ENCODE measurements at regions not wholly inside any gene's neighbourhood (a gene's known extent, or its start where the extent isn't known, plus 50 kb on each side); places are given as distances from the start of the nearest gene placed in this dataset.
"Not testable (repeated sequence)": the region's sequence is repeated elsewhere in the genome, so short reads cannot be mapped to it uniquely, and the experiment has no call there.

GRCh38 chr7:68222311-68222710, 1225.7 kb downstream of the TYW1 start:
- no peaks in the 10 kb centered on the region for H3K36me3 Mint-ChIP-seq (ENCODE audit: insufficient read depth)
- H3K4me1 Mint-ChIP-seq (ENCODE audit: low read depth in 2 of 2): no peaks in the 10 kb centered on the region
- ATAC-seq (replicated peaks): no peak
- DNase-seq: no peak
- H3K4me3 Mint-ChIP-seq: no peak overlapping the region
- no peak overlapping the region for H3K27ac Mint-ChIP-seq
- H3K9me3 Mint-ChIP-seq: peaks cover 3 to 16% of the 10 kb centered on the region in 2 donors
- no peaks in the 10 kb centered on the region for H3K27me3 Mint-ChIP-seq

DNA sequence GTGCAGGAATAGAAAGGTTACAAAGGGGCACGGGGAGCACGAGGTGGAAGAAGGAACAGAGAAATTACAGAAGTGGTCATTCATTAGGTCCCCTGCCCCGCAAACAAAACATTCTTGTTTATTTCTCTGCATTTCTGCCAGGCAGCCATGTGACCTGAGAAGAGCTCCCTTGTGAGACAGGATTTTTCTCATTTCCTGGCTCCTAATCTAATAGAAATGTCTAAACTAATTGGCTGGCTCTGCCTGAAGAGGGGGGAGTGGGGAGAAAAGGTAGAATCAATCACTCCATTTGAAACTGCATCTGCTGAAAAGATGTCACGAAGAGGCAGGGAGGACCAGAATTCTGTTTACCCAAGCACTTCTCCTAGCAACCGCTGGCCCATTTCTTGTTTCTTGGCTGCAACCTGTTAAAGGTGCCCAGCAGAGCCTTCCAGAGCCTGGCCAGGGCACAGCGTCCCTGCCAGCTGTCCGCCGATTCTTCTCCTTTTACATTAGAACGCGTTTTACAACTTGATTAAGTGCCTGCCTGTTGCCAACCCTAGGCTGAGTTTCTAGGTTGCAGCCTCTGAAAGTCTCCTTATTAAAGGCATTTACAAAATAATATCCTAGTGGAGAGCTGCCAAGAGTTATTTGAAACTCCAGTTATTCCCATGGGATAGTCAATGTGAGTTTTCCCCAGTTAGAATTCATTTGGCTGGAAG, 1227.6 kb downstream of the TYW1 start:
- no peak overlapping the region for H3K4me3 Mint-ChIP-seq
- H3K9me3 Mint-ChIP-seq: peaks cover 3 to 9% of the 10 kb centered on the region in 2 donors
- no peaks in the 10 kb centered on the region for H3K27me3 Mint-ChIP-seq
- DNase-seq: no peak
- H3K4me1 Mint-ChIP-seq (ENCODE audit: low read depth in 2 of 2): no peaks in the 10 kb centered on the region
- no peak overlapping the region for H3K27ac Mint-ChIP-seq
- no peak for ATAC-seq (replicated peaks)
- H3K36me3 Mint-ChIP-seq (ENCODE audit: insufficient read depth): no peaks in the 10 kb centered on the region

DNA sequence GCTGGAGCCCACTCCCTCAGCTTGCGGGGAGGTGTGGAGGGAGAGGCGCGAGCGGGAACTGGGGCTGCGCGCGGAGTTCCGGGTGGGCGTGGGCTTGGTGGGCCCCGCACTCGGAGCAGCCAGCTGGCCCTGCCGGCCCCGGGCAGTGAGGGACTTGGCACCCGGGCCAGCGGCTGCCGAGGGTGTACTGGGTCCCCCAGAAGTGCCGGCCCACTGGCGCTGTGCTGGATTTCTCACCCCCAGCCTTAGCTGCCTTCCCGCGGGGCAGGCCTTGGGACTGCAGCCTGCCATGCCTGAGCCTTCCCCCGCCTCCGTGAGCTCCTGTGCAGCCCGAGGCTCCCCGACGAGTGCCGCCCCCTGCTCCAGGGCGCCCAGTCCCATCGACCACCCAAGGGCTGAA, 1234.4 kb downstream of the TYW1 start:
- not testable (repeated sequence) for H3K9me3 Mint-ChIP-seq; H3K36me3 Mint-ChIP-seq (ENCODE audit: insufficient read depth); H3K27ac Mint-ChIP-seq; ATAC-seq (replicated peaks); H3K4me1 Mint-ChIP-seq (ENCODE audit: low read depth in 2 of 2); H3K27me3 Mint-ChIP-seq; H3K4me3 Mint-ChIP-seq; DNase-seq

DNA sequence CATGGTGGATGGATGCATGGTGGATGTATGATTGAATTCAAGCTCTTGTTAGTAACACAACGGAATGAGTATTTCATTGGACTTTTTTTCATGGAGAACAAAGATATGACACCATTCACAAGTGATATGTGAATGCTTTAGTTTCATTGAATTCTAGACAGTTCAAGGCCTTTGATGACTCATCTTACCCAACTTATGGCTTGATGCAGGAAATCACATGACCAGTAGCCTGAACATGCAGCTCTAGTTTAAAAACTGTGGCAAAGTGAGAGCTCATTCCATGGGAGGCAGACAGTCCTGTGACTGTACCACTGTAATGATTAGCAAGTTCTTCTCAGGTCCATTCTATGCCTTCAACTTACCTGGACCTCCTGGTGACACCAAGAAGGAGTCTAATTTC, 1239.3 kb downstream of the TYW1 start:
- H3K9me3 Mint-ChIP-seq: peaks cover 7 to 10% of the 10 kb centered on the region in 2 donors
- H3K4me3 Mint-ChIP-seq: no peak overlapping the region
- DNase-seq: no peak
- no peaks in the 10 kb centered on the region for H3K4me1 Mint-ChIP-seq (ENCODE audit: low read depth in 2 of 2)
- H3K27me3 Mint-ChIP-seq: no peaks in the 10 kb centered on the region
- no peak for ATAC-seq (replicated peaks)
- no peaks in the 10 kb centered on the region for H3K36me3 Mint-ChIP-seq (ENCODE audit: insufficient read depth)
- H3K27ac Mint-ChIP-seq: no peak overlapping the region

GRCh38 chr7:68238204-68238805, 1241.7 kb downstream of the TYW1 start:
- no peak for ATAC-seq (replicated peaks)
- H3K27ac Mint-ChIP-seq: no peak overlapping the region

GRCh38 chr7:68243128-68243527, 1246.5 kb downstream of the TYW1 start:
- no peak for DNase-seq
- Mint-ChIP-seq H3K27me3 (no peaks in the 10 kb centered on the region), H3K4me3 (no peak overlapping the region), H3K27ac (no peak overlapping the region), H3K4me1 (ENCODE audit: low read depth in 2 of 2) (no peaks in the 10 kb centered on the region), H3K36me3 (ENCODE audit: insufficient read depth) (no peaks in the 10 kb centered on the region), H3K9me3 (peaks cover 10 to 13% of the 10 kb centered on the region in 2 donors)
- ATAC-seq (replicated peaks): no peak

More at GRCh38 chr7:68238204-68238805, 1241.7 kb downstream of the TYW1 start:
- Mint-ChIP-seq H3K4me3 (no peak overlapping the region), H3K36me3 (ENCODE audit: insufficient read depth) (no peaks in the 10 kb centered on the region), H3K27me3 (no peaks in the 10 kb centered on the region), H3K4me1 (ENCODE audit: low read depth in 2 of 2) (no peaks in the 10 kb centered on the region), H3K9me3 (peaks cover 7 to 17% of the 10 kb centered on the region in 2 donors)
- DNase-seq: no peak

GRCh38 chr7:68244389-68244788, 1247.8 kb downstream of the TYW1 start:
- ATAC-seq (replicated peaks) (no peak), DNase-seq (no peak)
- no peak overlapping the region for H3K4me3 Mint-ChIP-seq
- no peaks in the 10 kb centered on the region for H3K4me1 Mint-ChIP-seq (ENCODE audit: low read depth in 2 of 2)
- no peak overlapping the region for H3K27ac Mint-ChIP-seq
- H3K27me3 Mint-ChIP-seq: no peaks in the 10 kb centered on the region
- H3K9me3 Mint-ChIP-seq: peaks cover 12 to 13% of the 10 kb centered on the region in 2 donors
- no peaks in the 10 kb centered on the region for H3K36me3 Mint-ChIP-seq (ENCODE audit: insufficient read depth)

- peaks cover 16 to 18% of the 10 kb centered on the region in 2 donors for H3K9me3 Mint-ChIP-seq
- ATAC-seq (replicated peaks): no peak
Measured at GRCh38 chr7:68245688-68246087, 1249.1 kb downstream of the TYW1 start.

GRCh38 chr7:68246189-68246633, 1249.6 kb downstream of the TYW1 start:
- Mint-ChIP-seq H3K4me3 (no peak overlapping the region), H3K27me3 (no peaks in the 10 kb centered on the region), H3K36me3 (ENCODE audit: insufficient read depth) (no peaks in the 10 kb centered on the region), H3K27ac (no peak overlapping the region), H3K4me1 (ENCODE audit: low read depth in 2 of 2) (no peaks in the 10 kb centered on the region), H3K9me3 (peaks cover 14 to 18% of the 10 kb centered on the region in 2 donors)
- DNase-seq: no peak
- ATAC-seq (replicated peaks): no peak

More at GRCh38 chr7:68245688-68246087, 1249.1 kb downstream of the TYW1 start:
- Mint-ChIP-seq H3K27me3 (no peaks in the 10 kb centered on the region), H3K36me3 (ENCODE audit: insufficient read depth) (no peaks in the 10 kb centered on the region), H3K27ac (no peak overlapping the region), H3K4me1 (ENCODE audit: low read depth in 2 of 2) (no peaks in the 10 kb centered on the region), H3K4me3 (no peak overlapping the region)
- DNase-seq: no peak

- H3K4me3 Mint-ChIP-seq: no peak overlapping the region
- peaks cover 12 to 18% of the 10 kb centered on the region in 2 donors for H3K9me3 Mint-ChIP-seq
- H3K36me3 Mint-ChIP-seq (ENCODE audit: insufficient read depth): no peaks in the 10 kb centered on the region
- H3K4me1 Mint-ChIP-seq (ENCODE audit: low read depth in 2 of 2): no peaks in the 10 kb centered on the region
- no peak overlapping the region for H3K27ac Mint-ChIP-seq
- no peak for DNase-seq
- ATAC-seq (replicated peaks): no peak
- H3K27me3 Mint-ChIP-seq: no peaks in the 10 kb centered on the region
Measured at GRCh38 chr7:68247126-68247525, 1250.5 kb downstream of the TYW1 start.

- DNase-seq: no peak
- peaks cover 9 to 18% of the 10 kb centered on the region in 2 donors for H3K9me3 Mint-ChIP-seq
- no peaks in the 10 kb centered on the region for H3K4me1 Mint-ChIP-seq (ENCODE audit: low read depth in 2 of 2)
- no peaks in the 10 kb centered on the region for H3K36me3 Mint-ChIP-seq (ENCODE audit: insufficient read depth)
- no peak overlapping the region for H3K27ac Mint-ChIP-seq
- no peaks in the 10 kb centered on the region for H3K27me3 Mint-ChIP-seq
- no peak for ATAC-seq (replicated peaks)
- H3K4me3 Mint-ChIP-seq: no peak overlapping the region
Measured at GRCh38 chr7:68247571-68247970, 1250.9 kb downstream of the TYW1 start.

- Mint-ChIP-seq H3K9me3 (peaks cover 9 to 17% of the 10 kb centered on the region in 2 donors), H3K4me3 (no peak overlapping the region), H3K27me3 (no peaks in the 10 kb centered on the region), H3K27ac (no peak overlapping the region), H3K4me1 (ENCODE audit: low read depth in 2 of 2) (no peaks in the 10 kb centered on the region), H3K36me3 (ENCODE audit: insufficient read depth) (no peaks in the 10 kb centered on the region)
- DNase-seq (no peak), ATAC-seq (replicated peaks) (no peak)
Measured at GRCh38 chr7:68248973-68249372, 1252.3 kb downstream of the TYW1 start.

GRCh38 chr7:68249611-68250010, 1253.0 kb downstream of the TYW1 start:
- H3K4me3 Mint-ChIP-seq: no peak overlapping the region

GRCh38 chr7:68250143-68250542, 1253.5 kb downstream of the TYW1 start:
- no peaks in the 10 kb centered on the region for H3K36me3 Mint-ChIP-seq (ENCODE audit: insufficient read depth)
- ATAC-seq (replicated peaks) (no peak), DNase-seq (no peak)
- no peaks in the 10 kb centered on the region for H3K27me3 Mint-ChIP-seq
- no peak overlapping the region for H3K27ac Mint-ChIP-seq
- peaks cover 6 to 11% of the 10 kb centered on the region in 2 donors for H3K9me3 Mint-ChIP-seq
- H3K4me1 Mint-ChIP-seq (ENCODE audit: low read depth in 2 of 2): no peaks in the 10 kb centered on the region
- H3K4me3 Mint-ChIP-seq: no peak overlapping the region

More at GRCh38 chr7:68249611-68250010, 1253.0 kb downstream of the TYW1 start:
- DNase-seq: no peak
- Mint-ChIP-seq H3K27me3 (no peaks in the 10 kb centered on the region), H3K4me1 (ENCODE audit: low read depth in 2 of 2) (no peaks in the 10 kb centered on the region), H3K27ac (no peak overlapping the region), H3K36me3 (ENCODE audit: insufficient read depth) (no peaks in the 10 kb centered on the region), H3K9me3 (peaks cover 6 to 11% of the 10 kb centered on the region in 2 donors)
- ATAC-seq (replicated peaks): no peak

Measured in effector memory CD8-positive, alpha-beta T cell (primary cell).